Activated T-cell treated with anti-CD3 and anti-CD28 coated beads, Interleukin-2, amount 50 U/mL, for 72 hours (primary cell): ENCODE measurements at regions not wholly inside any gene's neighbourhood (a gene's known extent, or its start where the extent isn't known, plus 50 kb on each side); places are given as distances from the start of the nearest gene placed in this dataset.
A peak's percentile ranks its signal among the peaks of the same experiment; 100 is the strongest.
"Not testable (repeated sequence)": the region's sequence is repeated elsewhere in the genome, so short reads cannot be mapped to it uniquely, and the experiment has no call there.

Experiments
- ATAC-seq, 2 donors: fragments of 150-1000 bp; cut with Tn5 transposase; replicated peaks in 1 of 2; 2 replicates each; pipeline ENCODE4 v1.10.0; 2021; ENCODE audit warnings: moderate library complexity in 2 of 2, mild to moderate bottlenecking in 1 of 2
- DNase-seq, 2 donors: peaks; one replicate each; pipeline ENCODE4 v3.0.0; 2021 to 2022; ENCODE audit warnings: mixed read lengths in 1 of 2
- H3K27ac Mint-ChIP-seq: one replicate; pipeline ENCODE4 v1.8.0; 2022; ENCODE audit warnings: mild to moderate bottlenecking, moderate library complexity, mixed read lengths
- H3K27me3 Mint-ChIP-seq: one replicate; pipeline ENCODE4 v1.8.0; 2022; ENCODE audit warnings: low read depth, mixed read lengths
- H3K36me3 Mint-ChIP-seq, 2 donors: one replicate each; pipeline ENCODE4 v1.8.0; 2022; ENCODE audit warnings: mixed read lengths in 2 of 2, mild to moderate bottlenecking in 1 of 2; ENCODE audit not compliant: insufficient read depth in 2 of 2
- H3K4me1 Mint-ChIP-seq: one replicate; pipeline ENCODE4 v1.8.0; 2022; ENCODE audit warnings: low read depth, mixed read lengths
- H3K4me3 Mint-ChIP-seq, 2 donors: one replicate each; pipeline ENCODE4 v1.8.0; 2022; ENCODE audit warnings: mild to moderate bottlenecking in 2 of 2, mixed read lengths in 2 of 2, moderate library complexity in 2 of 2
- H3K9me3 Mint-ChIP-seq, 2 donors: one replicate each; pipeline ENCODE4 v1.8.0; 2022; ENCODE audit warnings: mixed read lengths in 2 of 2

DNA sequence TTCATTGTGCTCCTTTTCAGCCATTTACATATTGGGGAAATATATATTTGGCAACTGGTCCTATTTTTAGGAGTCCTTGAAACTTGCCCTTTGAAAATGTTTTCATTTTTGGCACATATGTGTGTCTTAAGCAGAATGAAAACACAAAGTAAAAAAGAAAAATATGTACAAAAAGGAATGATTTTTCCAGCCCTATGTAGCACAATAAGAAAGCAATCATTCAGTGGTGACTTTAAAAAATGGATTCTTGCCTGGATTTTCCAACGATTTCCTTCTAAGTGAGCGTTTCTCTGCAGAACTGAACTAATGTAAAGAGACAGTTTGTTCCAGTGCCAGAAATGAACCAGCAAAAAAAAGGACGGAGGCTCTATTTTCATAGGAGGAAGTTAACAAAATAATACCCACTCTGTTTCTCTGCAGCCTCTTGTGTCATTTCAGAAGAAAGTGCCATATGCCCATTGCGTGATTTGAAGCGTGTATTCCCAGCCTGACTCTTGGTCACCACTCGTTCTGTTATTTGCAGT lies 340.1 kb downstream of the SETD4 start:
- Mint-ChIP-seq H3K4me1 (no peaks in the 10 kb centered on the region), H3K4me3 (no peak overlapping the region), H3K36me3 (no peaks in the 10 kb centered on the region), H3K27me3 (peaks cover 52% of the 10 kb centered on the region), H3K9me3 (peaks cover 0 to 4% of the 10 kb centered on the region in 2 donors), H3K27ac (no peak overlapping the region)
- no peak for DNase-seq
- ATAC-seq = no peak

DNA sequence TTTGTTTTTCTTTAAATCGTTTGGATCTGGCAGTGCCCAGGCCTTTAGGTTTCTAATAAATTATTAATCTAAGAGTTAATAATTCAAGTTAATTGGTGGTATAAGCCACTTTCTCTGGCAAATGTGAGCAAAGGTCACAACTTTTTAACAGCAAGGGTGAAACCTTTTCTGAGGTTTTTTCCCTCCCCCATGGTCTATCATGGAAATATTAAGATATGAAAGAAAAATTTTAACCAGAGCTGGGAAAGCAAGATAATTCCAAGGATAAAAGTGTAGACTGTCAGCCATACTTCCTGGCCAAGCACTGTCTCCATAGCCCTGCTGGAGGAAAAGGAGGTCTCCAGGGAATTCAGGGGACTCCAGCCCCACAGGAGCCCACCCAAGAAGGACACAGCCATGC lies 341.2 kb downstream of the SETD4 start:
- Mint-ChIP-seq H3K36me3 (no peaks in the 10 kb centered on the region), H3K27ac (no peak overlapping the region), H3K4me3 (no peak overlapping the region), H3K4me1 (no peaks in the 10 kb centered on the region), H3K27me3 (peaks cover 58% of the 10 kb centered on the region), H3K9me3 (peaks cover 0 to 4% of the 10 kb centered on the region in 2 donors)
- ATAC-seq (no peak), DNase-seq (no peak)

GRCh38 chr21:35716876-35717565 lies 343.3 kb downstream of the SETD4 start:
- Mint-ChIP-seq H3K27me3 (peaks cover 56% of the 10 kb centered on the region), H3K9me3 (peaks cover 0 to 1% of the 10 kb centered on the region in 2 donors), H3K4me1 (no peaks in the 10 kb centered on the region), H3K4me3 (no peak overlapping the region), H3K36me3 (no peaks in the 10 kb centered on the region), H3K27ac (no peak overlapping the region)
- no peak for ATAC-seq
- no peak for DNase-seq

DNA sequence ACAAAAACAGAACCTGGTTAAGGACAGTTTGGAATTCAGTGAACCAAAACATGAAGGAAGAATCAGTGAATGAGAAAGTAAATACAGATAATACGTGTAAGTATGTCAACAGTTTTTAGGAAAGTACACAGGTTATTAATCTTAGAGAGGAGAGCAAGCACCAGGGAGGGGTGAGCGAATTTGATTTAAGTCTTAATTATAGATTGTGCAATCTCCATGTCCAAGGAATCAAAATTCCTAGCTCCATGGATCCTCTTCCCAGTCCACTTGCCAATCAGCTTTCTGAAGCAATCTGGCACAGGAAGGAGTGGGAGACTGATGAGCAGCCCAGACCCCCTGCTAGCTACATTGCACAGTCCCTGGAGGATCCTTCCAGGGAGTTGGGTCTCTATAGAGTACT lies 346.4 kb downstream of the SETD4 start:
- no peak overlapping the region for H3K4me3 Mint-ChIP-seq
- peaks cover 44% of the 10 kb centered on the region for H3K27me3 Mint-ChIP-seq
- no peaks in the 10 kb centered on the region for H3K36me3 Mint-ChIP-seq

DNA sequence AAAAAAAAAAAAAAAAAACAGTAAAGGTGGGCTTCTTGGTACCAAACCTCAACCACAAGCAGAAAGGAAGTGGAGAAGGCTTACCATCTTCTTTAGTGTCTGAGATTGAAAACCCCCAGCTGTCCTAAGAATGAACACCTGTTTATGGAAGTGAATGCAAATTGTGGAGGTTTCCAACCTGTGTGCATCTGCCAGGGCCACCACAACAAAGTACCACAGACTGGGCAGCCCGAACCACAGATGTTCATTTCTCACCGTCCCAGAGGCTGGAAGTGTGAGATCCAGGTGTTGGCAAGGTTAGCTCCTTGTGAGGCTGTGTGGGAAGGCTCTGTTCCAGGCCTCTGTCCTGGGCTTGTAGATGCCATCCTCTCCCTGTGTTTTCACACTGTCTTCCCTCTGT lies 348.7 kb downstream of the SETD4 start:
- no peak for ATAC-seq
- H3K36me3 Mint-ChIP-seq = no peaks in the 10 kb centered on the region
- H3K4me1 Mint-ChIP-seq = no peaks in the 10 kb centered on the region
- H3K4me3 Mint-ChIP-seq = no peak overlapping the region
- no peaks in the 10 kb centered on the region for H3K9me3 Mint-ChIP-seq
- no peak for DNase-seq
- H3K27me3 Mint-ChIP-seq = peaks cover 47% of the 10 kb centered on the region
- H3K27ac Mint-ChIP-seq = no peak overlapping the region

More for the DNA sequence above, 346.4 kb downstream of the SETD4 start:
- H3K4me1 Mint-ChIP-seq = no peaks in the 10 kb centered on the region
- DNase-seq (no peak), ATAC-seq (no peak)
- no peaks in the 10 kb centered on the region for H3K9me3 Mint-ChIP-seq
- H3K27ac Mint-ChIP-seq = no peak overlapping the region

- Mint-ChIP-seq H3K4me1 (no peaks in the 10 kb centered on the region), H3K4me3 (no peak overlapping the region), H3K36me3 (no peaks in the 10 kb centered on the region), H3K27me3 (peaks cover 47% of the 10 kb centered on the region), H3K27ac (no peak overlapping the region), H3K9me3 (no peaks in the 10 kb centered on the region)
- no peak for ATAC-seq
- DNase-seq = no peak
Observed at GRCh38 chr21:35711213-35711612, 349.1 kb downstream of the SETD4 start.

- not testable (repeated sequence) for H3K27ac Mint-ChIP-seq, DNase-seq, H3K9me3 Mint-ChIP-seq, H3K4me1 Mint-ChIP-seq, H3K36me3 Mint-ChIP-seq, ATAC-seq, H3K4me3 Mint-ChIP-seq
- peaks cover 43% of the 10 kb centered on the region for H3K27me3 Mint-ChIP-seq
Observed at GRCh38 chr21:35709990-35710389, 350.3 kb downstream of the SETD4 start.

GRCh38 chr21:35705888-35706287 lies 354.4 kb downstream of the SETD4 start:
- Mint-ChIP-seq H3K4me3 (no peak overlapping the region), H3K27ac (no peak overlapping the region), H3K36me3 (no peaks in the 10 kb centered on the region), H3K27me3 (peaks cover 40% of the 10 kb centered on the region), H3K9me3 (no peaks in the 10 kb centered on the region), H3K4me1 (no peaks in the 10 kb centered on the region)
- DNase-seq = no peak
- ATAC-seq = no peak

DNA sequence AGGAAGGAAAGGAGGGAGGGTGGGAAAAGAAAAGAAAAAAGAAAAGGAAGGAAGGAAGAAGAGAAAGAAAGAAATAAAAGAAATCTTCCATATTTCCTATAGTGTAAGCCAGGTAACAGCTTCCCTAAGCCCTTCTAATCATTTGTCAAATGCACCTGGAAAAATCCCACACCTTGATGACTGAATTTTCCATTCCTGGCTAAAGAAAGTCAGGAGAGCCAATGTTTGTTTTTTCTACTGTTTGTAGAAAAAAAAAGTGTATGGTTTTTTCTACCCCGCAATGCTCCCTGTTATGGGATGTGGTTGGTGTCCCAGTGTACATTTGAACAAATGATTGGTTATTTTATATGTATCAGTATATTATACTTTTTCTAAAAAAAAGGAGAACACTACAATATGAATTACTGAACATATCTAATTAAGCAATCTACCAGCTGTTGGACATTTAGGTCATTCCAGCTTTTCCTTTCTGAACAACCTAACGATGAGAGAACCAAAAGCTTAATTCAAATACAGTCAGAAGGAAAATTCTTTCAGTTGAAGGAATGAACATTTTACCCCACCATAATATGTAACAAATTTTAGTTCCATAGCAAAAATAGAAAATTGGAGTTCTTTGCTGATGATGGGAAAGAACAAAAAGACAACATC lies 355.0 kb downstream of the SETD4 start:
- Mint-ChIP-seq H3K36me3 (no peaks in the 10 kb centered on the region), H3K27me3 (peaks cover 40% of the 10 kb centered on the region), H3K4me1 (no peaks in the 10 kb centered on the region), H3K27ac (no peak overlapping the region), H3K9me3 (no peaks in the 10 kb centered on the region), H3K4me3 (no peak overlapping the region)
- DNase-seq (no peak), ATAC-seq (no peak)

- Mint-ChIP-seq H3K9me3 (no peaks in the 10 kb centered on the region), H3K36me3 (no peaks in the 10 kb centered on the region)
Observed at GRCh38 chr21:35703704-35704103, 356.6 kb downstream of the SETD4 start.

GRCh38 chr21:35699361-35699760 lies 361.0 kb downstream of the SETD4 start:
- H3K36me3 Mint-ChIP-seq = no peaks in the 10 kb centered on the region
- no peak overlapping the region for H3K4me3 Mint-ChIP-seq
- no peak overlapping the region for H3K27ac Mint-ChIP-seq
- H3K4me1 Mint-ChIP-seq = no peaks in the 10 kb centered on the region
- no peak for DNase-seq
- no peak for ATAC-seq
- H3K9me3 Mint-ChIP-seq = no peaks in the 10 kb centered on the region
- H3K27me3 Mint-ChIP-seq = peaks cover 30% of the 10 kb centered on the region

More at GRCh38 chr21:35703704-35704103, 356.6 kb downstream of the SETD4 start:
- ATAC-seq (no peak), DNase-seq (no peak)
- Mint-ChIP-seq H3K27ac (no peak overlapping the region), H3K4me1 (no peaks in the 10 kb centered on the region), H3K4me3 (no peak overlapping the region), H3K27me3 (peaks cover 49% of the 10 kb centered on the region)

- H3K4me3 Mint-ChIP-seq = no peak overlapping the region
- H3K36me3 Mint-ChIP-seq = no peaks in the 10 kb centered on the region
- H3K27me3 Mint-ChIP-seq = peaks cover 19% of the 10 kb centered on the region
- no peaks in the 10 kb centered on the region for H3K9me3 Mint-ChIP-seq
- DNase-seq = peak; percentile 1 to 8
- no peaks in the 10 kb centered on the region for H3K4me1 Mint-ChIP-seq
- no peak overlapping the region for H3K27ac Mint-ChIP-seq
- no peak for ATAC-seq
Observed at GRCh38 chr21:35697321-35697808, 363.0 kb downstream of the SETD4 start.

DNA sequence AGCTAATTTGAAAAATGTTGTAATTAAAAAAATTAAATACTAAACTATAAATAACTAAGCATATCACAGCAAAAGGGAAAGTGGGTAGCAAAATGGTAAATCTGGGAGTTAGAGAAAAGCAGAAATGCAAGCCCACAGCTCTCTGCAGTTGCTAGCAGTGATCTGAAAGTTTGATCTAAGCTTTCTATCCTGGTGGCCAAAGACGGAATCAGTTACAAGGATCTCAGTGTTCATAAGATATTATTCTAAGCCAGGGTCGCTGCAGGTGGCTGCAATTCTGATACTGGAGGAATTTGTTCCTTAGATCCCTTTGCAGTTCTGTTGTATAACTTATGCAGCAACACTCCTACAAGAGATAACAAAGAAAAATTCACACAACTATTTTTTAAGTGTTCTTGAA lies 363.7 kb downstream of the SETD4 start:
- no peak overlapping the region for H3K27ac Mint-ChIP-seq
- peaks cover 19% of the 10 kb centered on the region for H3K27me3 Mint-ChIP-seq
- no peak for ATAC-seq
- no peaks in the 10 kb centered on the region for H3K36me3 Mint-ChIP-seq
- no peak for DNase-seq
- H3K4me3 Mint-ChIP-seq = no peak overlapping the region
- H3K4me1 Mint-ChIP-seq = peaks cover 5% of the 10 kb centered on the region
- no peaks in the 10 kb centered on the region for H3K9me3 Mint-ChIP-seq
